MG63 (cell line): ENCODE measurements at regions not wholly inside any gene's neighbourhood (a gene's known extent, or its start where the extent isn't known, plus 50 kb on each side); places are given as distances from the start of the nearest gene placed in this dataset.
A peak's percentile ranks its signal among the peaks of the same experiment; 100 is the strongest.

Experiments used
- DNase-seq: peaks from one replicate; pipeline ENCODE4 v3.0.0-alpha.2; 2020
- H3K27me3 ChIP-seq: fragments of 250-450 bp; sonication (Bioruptor Pico); 2 replicates; pipeline ENCODE4 v1.5.1; 2020; ENCODE audit warnings: mild to moderate bottlenecking, moderate library complexity
- H3K36me3 ChIP-seq: fragments of 250-450 bp; sonication (Bioruptor Pico); 2 replicates; pipeline ENCODE4 v1.5.1; 2020; ENCODE audit warnings: mild to moderate bottlenecking, moderate library complexity
- H3K4me3 ChIP-seq: fragments of 250-450 bp; sonication (Bioruptor Pico); 2 replicates; pipeline ENCODE4 v1.5.1; 2020; ENCODE audit warnings: mild to moderate bottlenecking, moderate library complexity
- H3K9me3 ChIP-seq: fragments of 250-450 bp; sonication (Bioruptor Pico); 2 replicates; pipeline ENCODE4 v1.5.1; 2020; ENCODE audit warnings: mild to moderate bottlenecking, moderate library complexity

- peak; percentile 19 for DNase-seq
- H3K27me3 ChIP-seq: no peaks in the 10 kb centered on the region
- peaks cover 5% of the 10 kb centered on the region for H3K9me3 ChIP-seq
- H3K36me3 ChIP-seq: no peaks in the 10 kb centered on the region
- no peak overlapping the region for H3K4me3 ChIP-seq
Observed at GRCh38 chr1:30618335-30618747, 105.0 kb downstream of the MATN1 start.

GRCh38 chr1:30616759-30617158 lies 106.6 kb downstream of the MATN1 start:
- no peak for DNase-seq
- no peaks in the 10 kb centered on the region for H3K36me3 ChIP-seq
- no peak overlapping the region for H3K4me3 ChIP-seq
- H3K27me3 ChIP-seq: no peaks in the 10 kb centered on the region
- no peaks in the 10 kb centered on the region for H3K9me3 ChIP-seq

- Histone ChIP-seq H3K27me3 (no peaks in the 10 kb centered on the region), H3K4me3 (no peak overlapping the region), H3K36me3 (no peaks in the 10 kb centered on the region), H3K9me3 (no peaks in the 10 kb centered on the region)
- no peak for DNase-seq
Observed at GRCh38 chr1:30615816-30616590, 107.4 kb downstream of the MATN1 start.

- no peak for DNase-seq
- no peaks in the 10 kb centered on the region for H3K27me3 ChIP-seq
- H3K9me3 ChIP-seq: no peaks in the 10 kb centered on the region
- H3K36me3 ChIP-seq: no peaks in the 10 kb centered on the region
- no peak overlapping the region for H3K4me3 ChIP-seq
Observed at GRCh38 chr1:30615076-30615795, 108.1 kb downstream of the MATN1 start.

GRCh38 chr1:30613188-30613587 lies 110.2 kb downstream of the MATN1 start:
- H3K36me3 ChIP-seq: no peaks in the 10 kb centered on the region
- no peaks in the 10 kb centered on the region for H3K27me3 ChIP-seq
- H3K4me3 ChIP-seq: no peak overlapping the region
- no peaks in the 10 kb centered on the region for H3K9me3 ChIP-seq
- peak; percentile 23 for DNase-seq

GRCh38 chr1:30612536-30613065 lies 110.8 kb downstream of the MATN1 start:
- no peaks in the 10 kb centered on the region for H3K36me3 ChIP-seq
- H3K4me3 ChIP-seq: no peak overlapping the region
- no peaks in the 10 kb centered on the region for H3K9me3 ChIP-seq
- H3K27me3 ChIP-seq: no peaks in the 10 kb centered on the region
- DNase-seq: no peak

GRCh38 chr1:30611741-30612309 lies 111.6 kb downstream of the MATN1 start:
- H3K9me3 ChIP-seq: no peaks in the 10 kb centered on the region
- no peaks in the 10 kb centered on the region for H3K36me3 ChIP-seq
- no peak overlapping the region for H3K4me3 ChIP-seq
- DNase-seq: no peak
- H3K27me3 ChIP-seq: no peaks in the 10 kb centered on the region

GRCh38 chr1:30610917-30611316 lies 112.5 kb downstream of the MATN1 start:
- peak; percentile 26 for DNase-seq
- Histone ChIP-seq H3K4me3 (no peak overlapping the region), H3K36me3 (no peaks in the 10 kb centered on the region), H3K27me3 (no peaks in the 10 kb centered on the region), H3K9me3 (no peaks in the 10 kb centered on the region)

- DNase-seq: no peak
Observed at GRCh38 chr1:30609999-30610345, 113.4 kb downstream of the MATN1 start.

GRCh38 chr1:30609336-30609998 lies 113.9 kb downstream of the MATN1 start:
- H3K4me3 ChIP-seq: no peak overlapping the region
- no peaks in the 10 kb centered on the region for H3K9me3 ChIP-seq
- no peak for DNase-seq

More at GRCh38 chr1:30609999-30610345, 113.4 kb downstream of the MATN1 start:
- H3K27me3 ChIP-seq: no peaks in the 10 kb centered on the region
- no peaks in the 10 kb centered on the region for H3K9me3 ChIP-seq
- H3K4me3 ChIP-seq: no peak overlapping the region
- no peaks in the 10 kb centered on the region for H3K36me3 ChIP-seq

GRCh38 chr1:30607723-30608122 lies 115.7 kb downstream of the MATN1 start:
- DNase-seq: no peak
- H3K36me3 ChIP-seq: no peaks in the 10 kb centered on the region
- H3K27me3 ChIP-seq: no peaks in the 10 kb centered on the region

More at GRCh38 chr1:30609336-30609998, 113.9 kb downstream of the MATN1 start:
- no peaks in the 10 kb centered on the region for H3K36me3 ChIP-seq
- H3K27me3 ChIP-seq: no peaks in the 10 kb centered on the region

GRCh38 chr1:30606166-30606565 lies 117.2 kb downstream of the MATN1 start:
- DNase-seq: no peak
- H3K36me3 ChIP-seq: no peaks in the 10 kb centered on the region

More at GRCh38 chr1:30607723-30608122, 115.7 kb downstream of the MATN1 start:
- H3K4me3 ChIP-seq: no peak overlapping the region
- no peaks in the 10 kb centered on the region for H3K9me3 ChIP-seq

GRCh38 chr1:30605441-30605920 lies 117.9 kb downstream of the MATN1 start:
- H3K36me3 ChIP-seq: no peaks in the 10 kb centered on the region
- H3K27me3 ChIP-seq: no peaks in the 10 kb centered on the region
- no peaks in the 10 kb centered on the region for H3K9me3 ChIP-seq
- H3K4me3 ChIP-seq: no peak overlapping the region
- DNase-seq: no peak

More at GRCh38 chr1:30606166-30606565, 117.2 kb downstream of the MATN1 start:
- Histone ChIP-seq H3K27me3 (no peaks in the 10 kb centered on the region), H3K4me3 (no peak overlapping the region), H3K9me3 (no peaks in the 10 kb centered on the region)

- Histone ChIP-seq H3K4me3 (no peak overlapping the region), H3K36me3 (no peaks in the 10 kb centered on the region), H3K27me3 (no peaks in the 10 kb centered on the region), H3K9me3 (no peaks in the 10 kb centered on the region)
- no peak for DNase-seq
Observed at GRCh38 chr1:30604801-30605440, 118.5 kb downstream of the MATN1 start.

GRCh38 chr1:30603081-30603858 lies 120.1 kb downstream of the MATN1 start:
- no peak for DNase-seq
- no peaks in the 10 kb centered on the region for H3K9me3 ChIP-seq
- H3K4me3 ChIP-seq: no peak overlapping the region
- no peaks in the 10 kb centered on the region for H3K36me3 ChIP-seq
- H3K27me3 ChIP-seq: no peaks in the 10 kb centered on the region
